PC-9 (cell line): ENCODE measurements at regions not wholly inside any gene's neighbourhood (a gene's known extent, or its start where the extent isn't known, plus 50 kb on each side); places are given as distances from the start of the nearest gene placed in this dataset.

Source experiments
- BruUV-seq: library from RNA; stranded (reverse); fragments of 400-500 nt; replicated peaks from 2 replicates; lab custom pipeline; 2021; lab: Mats Ljungman, UMichigan
- CTCF ChIA-PET: fragments of 300-600 bp; sonication (Branson Sonifier 250); formaldehyde crosslinking; loops from one replicate; lab custom pipeline; 2022; ENCODE audit warnings: antibody characterized with exemption; lab: Charles Lee
- POLR2A ChIA-PET: fragments of 300-600 bp; sonication (Branson Sonifier 250); formaldehyde crosslinking; loops from one replicate; lab custom pipeline; 2022; ENCODE audit warnings: antibody characterized with exemption; ENCODE audit not compliant: unreplicated experiment; lab: Charles Lee
- DNase-seq, 2 experiments: peaks; one replicate each; pipeline versions ENCODE4 v3.0.0 to v3.0.0-alpha.2; 2015 to 2022; ENCODE audit warnings: mixed read lengths in 1 of 2
- H2AFZ ChIP-seq: fragments of 200-600 bp; sonication (generic); 2 replicates; pipeline ENCODE4 v1.8.1; 2017; ENCODE audit warnings: antibody characterized with exemption
- H3F3A ChIP-seq: fragments of 200-600 bp; sonication (generic); 2 replicates; pipeline ENCODE4 v1.8.1; 2017; ENCODE audit warnings: antibody characterized with exemption, mild to moderate bottlenecking, low read depth; ENCODE audit not compliant: insufficient read depth
- H3K27ac ChIP-seq: fragments of 200-600 bp; sonication (generic); 2 replicates; pipeline ENCODE4 v1.6.1; 2016; ENCODE audit warnings: mixed run types
- H3K27me3 ChIP-seq: fragments of 200-600 bp; sonication (generic); 2 replicates; pipeline ENCODE4 v1.6.1; 2016; ENCODE audit warnings: low read depth, mixed run types; ENCODE audit not compliant: insufficient read depth
- H3K36me3 ChIP-seq: fragments of 200-600 bp; sonication (generic); 2 replicates; pipeline ENCODE4 v1.6.1; 2016; ENCODE audit warnings: low read depth, mixed run types
- H3K4me1 ChIP-seq: fragments of 200-600 bp; sonication (generic); replicated peaks from 2 replicates; pipeline ENCODE4 v1.6.1; 2016; ENCODE audit warnings: mixed run types; ENCODE audit not compliant: insufficient read depth
- H3K4me2 ChIP-seq: fragments of 200-600 bp; sonication (generic); 2 replicates; pipeline ENCODE4 v1.6.1; 2017; ENCODE audit warnings: mixed run types
- H3K4me3 ChIP-seq: fragments of 200-600 bp; sonication (generic); 2 replicates; pipeline ENCODE4 v1.6.1; 2016; ENCODE audit warnings: mixed run types
- H3K79me2 ChIP-seq: fragments of 200-600 bp; sonication (generic); 2 replicates; pipeline ENCODE4 v1.6.1; 2017; ENCODE audit warnings: low read depth, mixed run types
- H3K9me2 ChIP-seq: fragments of 200-600 bp; sonication (generic); 2 replicates; pipeline ENCODE4 v1.8.1; 2017; ENCODE audit warnings: mild to moderate bottlenecking; ENCODE audit not compliant: insufficient read depth
- H3K9me3 ChIP-seq: fragments of 200-600 bp; sonication (generic); 2 replicates; pipeline ENCODE4 v1.8.1; 2016; ENCODE audit warnings: low read depth; ENCODE audit not compliant: insufficient read depth
- H4K20me1 ChIP-seq: fragments of 200-600 bp; sonication (generic); 2 replicates; pipeline ENCODE4 v1.8.1; 2017; ENCODE audit not compliant: insufficient read depth
- EZH2 ChIP-seq: fragments of 200-600 bp; sonication (generic); IDR thresholded peaks from 2 replicates; pipeline ENCODE4 v1.8.0; 2017; ENCODE audit warnings: antibody characterized with exemption, low read depth
- intact Hi-C: fragments of 100-400 bp; cut with micrococcal nuclease; formaldehyde crosslinking; loops from one replicate; pipeline ENCODE4 v1.10.0; 2022; ENCODE audit not compliant: unreplicated experiment
- TF ChIP-seq, protein P1 (sequence below): fragments of 200-600 bp; sonication (generic); conservative IDR thresholded peaks from 2 replicates; pipeline ENCODE4 v1.6.1; 2017; ENCODE audit warnings: mixed run types, antibody characterized with exemption, mild to moderate bottlenecking, moderate library complexity

GRCh38 chr1:110798691-110799256, 74.2 kb upstream of the CD53 start:
- H3F3A ChIP-seq = no peaks in the 10 kb centered on the region
- no peaks in the 10 kb centered on the region for H4K20me1 ChIP-seq
- no TSS peak for BruUV-seq
- no peaks in the 10 kb centered on the region for H3K4me1 ChIP-seq
- intact Hi-C loops = no loop called here
- no peak overlapping the region for H3K27ac ChIP-seq
- H3K4me2 ChIP-seq = no peak overlapping the region
- TF ChIP-seq, protein P1, sequence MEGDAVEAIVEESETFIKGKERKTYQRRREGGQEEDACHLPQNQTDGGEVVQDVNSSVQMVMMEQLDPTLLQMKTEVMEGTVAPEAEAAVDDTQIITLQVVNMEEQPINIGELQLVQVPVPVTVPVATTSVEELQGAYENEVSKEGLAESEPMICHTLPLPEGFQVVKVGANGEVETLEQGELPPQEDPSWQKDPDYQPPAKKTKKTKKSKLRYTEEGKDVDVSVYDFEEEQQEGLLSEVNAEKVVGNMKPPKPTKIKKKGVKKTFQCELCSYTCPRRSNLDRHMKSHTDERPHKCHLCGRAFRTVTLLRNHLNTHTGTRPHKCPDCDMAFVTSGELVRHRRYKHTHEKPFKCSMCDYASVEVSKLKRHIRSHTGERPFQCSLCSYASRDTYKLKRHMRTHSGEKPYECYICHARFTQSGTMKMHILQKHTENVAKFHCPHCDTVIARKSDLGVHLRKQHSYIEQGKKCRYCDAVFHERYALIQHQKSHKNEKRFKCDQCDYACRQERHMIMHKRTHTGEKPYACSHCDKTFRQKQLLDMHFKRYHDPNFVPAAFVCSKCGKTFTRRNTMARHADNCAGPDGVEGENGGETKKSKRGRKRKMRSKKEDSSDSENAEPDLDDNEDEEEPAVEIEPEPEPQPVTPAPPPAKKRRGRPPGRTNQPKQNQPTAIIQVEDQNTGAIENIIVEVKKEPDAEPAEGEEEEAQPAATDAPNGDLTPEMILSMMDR = no peak
- no peak for TF ChIP-seq EZH2
- H3K9me2 ChIP-seq = no peaks in the 10 kb centered on the region
- no peaks in the 10 kb centered on the region for H3K36me3 ChIP-seq
- POLR2A ChIA-PET = no interaction called here
- no peaks in the 10 kb centered on the region for H3K9me3 ChIP-seq
- H3K4me3 ChIP-seq = no peak overlapping the region
- DNase-seq = no peak
- H2AFZ ChIP-seq = no peak overlapping the region
- H3K27me3 ChIP-seq = 0 out of 2 replicates have a peak, but pooled peaks cover 5% of the 10 kb centered on the region
- H3K79me2 ChIP-seq = no peaks in the 10 kb centered on the region
- CTCF ChIA-PET = no interaction called here

DNA sequence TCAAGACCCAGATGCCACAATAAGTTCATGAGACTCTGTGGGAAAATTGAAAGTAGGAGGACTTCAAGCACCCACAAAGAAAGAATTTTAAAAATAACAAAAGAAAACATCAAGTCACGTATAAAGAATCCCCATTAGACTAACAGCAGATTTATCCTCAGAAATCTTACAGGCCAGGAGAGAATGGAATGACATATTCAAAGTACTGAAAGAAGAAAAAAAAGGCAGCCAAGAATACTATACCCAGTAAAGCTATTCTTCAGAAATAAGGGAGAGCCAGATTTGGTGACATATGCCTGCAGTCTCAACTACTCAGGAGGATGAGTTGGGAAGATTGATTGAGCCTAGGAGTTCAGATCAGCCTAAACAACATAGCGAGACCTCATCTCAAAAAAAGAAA, 84.3 kb upstream of the CD53 start:
- Histone ChIP-seq H3K27me3 (peaks cover 11% of the 10 kb centered on the region), H3K36me3 (no peaks in the 10 kb centered on the region), H3K79me2 (no peaks in the 10 kb centered on the region), H3K9me3 (0 out of 2 replicates have a peak, but pooled peaks cover 5% of the 10 kb centered on the region), H3F3A (no peaks in the 10 kb centered on the region), H4K20me1 (no peaks in the 10 kb centered on the region), H3K9me2 (no peaks in the 10 kb centered on the region), H3K4me1 (no peaks in the 10 kb centered on the region), H3K4me2 (no peak overlapping the region), H3K4me3 (no peak overlapping the region), H3K27ac (no peak overlapping the region), H2AFZ (no peak overlapping the region)
- intact Hi-C loops = no loop called here
- no peak for DNase-seq
- TF ChIP-seq EZH2 = no peak
- TF ChIP-seq, protein P1 = no peak
- ChIA-PET CTCF (no interaction called here), POLR2A (no interaction called here)
- BruUV-seq = no TSS peak

- Histone ChIP-seq H2AFZ (no peak overlapping the region), H3K79me2 (no peaks in the 10 kb centered on the region), H3K4me1 (no peaks in the 10 kb centered on the region), H3K27me3 (peaks cover 11% of the 10 kb centered on the region), H3K4me2 (no peak overlapping the region), H3K36me3 (no peaks in the 10 kb centered on the region), H3K9me3 (0 out of 2 replicates have a peak, but pooled peaks cover 5% of the 10 kb centered on the region), H3K9me2 (no peaks in the 10 kb centered on the region), H3K27ac (no peak overlapping the region), H3F3A (no peaks in the 10 kb centered on the region), H4K20me1 (no peaks in the 10 kb centered on the region), H3K4me3 (no peak overlapping the region)
- POLR2A ChIA-PET = no interaction called here
- CTCF ChIA-PET = interaction anchor here (0.6 kb wide), 1 partner anchor 119 kb away, joined by 3 read pairs; no protein-coding TSS in a partner anchor
- intact Hi-C loops = no loop called here
- DNase-seq = no peak
- TF ChIP-seq, protein P1 = no peak
- TF ChIP-seq EZH2 = no peak
- BruUV-seq = no TSS peak
These were observed 85.4 kb upstream of the CD53 start for GRCh38 chr1:110787328-110788071.
